HG03097 (cell line): ENCODE measurements at regions not wholly inside any gene's neighbourhood (a gene's known extent, or its start where the extent isn't known, plus 50 kb on each side); places are given as distances from the start of the nearest gene placed in this dataset.
"Not testable (repeated sequence)": the region's sequence is repeated elsewhere in the genome, so short reads cannot be mapped to it uniquely, and the experiment has no call there.

Source experiments
- ATAC-seq: cut with Tn5 transposase; IDR thresholded peaks from one replicate; pipeline ENCODE4 v1.9.1; 2021; ENCODE audit not compliant: unreplicated experiment, low FRiP score

- ATAC-seq, result no peak
These were observed 76.7 kb upstream of the CAPRIN1 start for GRCh38 chr11:33974804-33975203.

GRCh38 chr11:33971530-33971929, 79.7 kb upstream of the LMO2 start:
- ATAC-seq, result not testable (repeated sequence)

GRCh38 chr11:33970984-33971466, 79.1 kb upstream of the LMO2 start:
- ATAC-seq, result no peak

- ATAC-seq, result no peak
These were observed 75.6 kb upstream of the LMO2 start for GRCh38 chr11:33967451-33967850.

- no peak for ATAC-seq
These were observed 73.2 kb upstream of the LMO2 start for GRCh38 chr11:33965032-33965431.

- no peak for ATAC-seq
These were observed 68.1 kb upstream of the LMO2 start for GRCh38 chr11:33959855-33960400.

DNA sequence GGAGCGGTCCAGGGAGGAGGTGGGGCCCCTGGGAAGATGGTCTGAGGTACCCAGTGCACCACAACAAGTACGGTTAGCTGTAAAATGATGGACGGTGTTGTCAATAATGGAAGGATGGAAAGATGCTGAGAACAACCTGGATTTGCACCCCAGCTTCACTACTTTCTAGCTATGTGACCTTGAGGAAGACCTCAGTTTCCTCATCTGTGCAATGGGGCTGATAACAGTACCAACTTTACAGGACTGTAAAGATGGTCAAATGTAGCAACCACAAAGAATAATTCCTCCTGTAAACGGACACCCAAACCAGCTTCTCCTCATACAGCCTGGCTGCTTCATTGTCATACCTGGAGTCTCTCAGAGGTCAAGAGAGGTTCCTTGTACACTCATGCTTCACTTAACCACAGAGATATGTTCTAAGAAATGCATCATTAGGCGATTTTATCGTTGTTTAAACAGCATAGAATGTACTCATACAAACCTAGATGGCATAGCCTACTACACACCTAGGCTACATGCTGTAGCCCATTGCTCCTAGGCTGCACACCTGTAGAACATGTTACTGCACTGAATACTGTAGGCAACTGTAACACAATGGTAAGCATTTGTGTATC, 65.5 kb upstream of the LMO2 start:
- ATAC-seq, result no peak

- no peak for ATAC-seq
These were observed 64.7 kb upstream of the LMO2 start for GRCh38 chr11:33956611-33957010.

DNA sequence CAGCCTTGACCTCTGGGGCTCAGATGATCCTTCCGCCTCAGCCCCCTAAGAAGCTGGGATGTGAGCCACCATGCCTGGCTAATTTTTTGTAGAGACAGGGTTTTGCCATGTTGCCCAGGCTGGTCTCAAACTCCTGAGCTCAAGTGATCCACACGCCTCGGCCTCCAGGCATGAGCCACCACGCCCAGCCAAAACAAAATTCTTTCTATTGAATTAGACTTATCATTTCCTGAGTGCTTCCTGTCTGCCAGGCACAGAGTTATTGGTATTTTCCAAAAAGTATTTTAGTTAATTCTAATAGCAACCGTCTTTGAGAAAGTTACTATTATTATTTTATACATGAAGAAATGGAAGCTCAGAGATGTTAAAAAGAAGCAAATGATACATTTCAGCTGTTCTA, 61.4 kb upstream of the LMO2 start:
- ATAC-seq, result no peak

DNA sequence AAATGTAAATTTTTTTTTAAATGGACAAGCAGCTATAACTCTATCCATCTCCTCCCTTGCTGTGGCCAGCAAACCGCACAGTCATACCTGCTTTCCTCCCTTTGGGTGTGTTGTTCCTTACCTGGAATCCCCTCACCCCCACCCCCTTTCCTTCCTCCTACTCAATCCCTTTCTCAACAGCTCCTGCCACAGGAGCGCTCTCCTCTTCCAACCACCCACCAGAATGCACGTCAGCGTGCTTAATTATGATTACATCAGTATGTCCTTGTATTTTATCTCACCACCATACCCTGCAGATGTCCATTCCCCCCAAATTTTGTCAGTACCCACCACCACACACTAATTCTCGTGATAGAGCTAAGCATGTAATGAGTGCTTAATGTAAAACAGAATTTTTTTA, 60.9 kb upstream of the LMO2 start:
- ATAC-seq, result no peak

GRCh38 chr11:33949252-33949913, 57.5 kb upstream of the LMO2 start:
- ATAC-seq, result no peak

DNA sequence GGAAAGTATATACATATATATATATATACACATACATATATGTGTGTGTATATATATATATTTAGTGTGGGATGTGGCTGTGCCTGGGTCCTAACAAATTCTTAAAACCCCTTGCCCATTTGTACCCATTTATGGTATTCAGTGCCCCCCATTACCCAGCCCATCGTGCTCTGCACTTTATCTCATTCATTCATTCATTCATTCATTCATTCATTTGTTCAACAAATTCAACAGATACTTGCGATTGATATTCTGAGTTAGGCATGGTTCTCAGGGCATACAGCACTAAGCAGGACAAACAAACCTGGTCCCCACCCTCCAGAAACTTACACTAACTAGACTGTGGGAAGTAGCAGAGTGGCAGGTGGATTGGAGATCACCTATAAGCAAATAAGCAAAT, 56.6 kb upstream of the LMO2 start:
- no peak for ATAC-seq

- ATAC-seq, result not testable (repeated sequence)
These were observed 56.0 kb upstream of the LMO2 start for GRCh38 chr11:33947918-33948317.

GRCh38 chr11:33946930-33947329, 55.1 kb upstream of the LMO2 start:
- ATAC-seq, result no peak

GRCh38 chr11:33945481-33946268, 53.8 kb upstream of the LMO2 start:
- no peak for ATAC-seq

GRCh38 chr11:33944693-33945424, 53.0 kb upstream of the LMO2 start:
- no peak for ATAC-seq

DNA sequence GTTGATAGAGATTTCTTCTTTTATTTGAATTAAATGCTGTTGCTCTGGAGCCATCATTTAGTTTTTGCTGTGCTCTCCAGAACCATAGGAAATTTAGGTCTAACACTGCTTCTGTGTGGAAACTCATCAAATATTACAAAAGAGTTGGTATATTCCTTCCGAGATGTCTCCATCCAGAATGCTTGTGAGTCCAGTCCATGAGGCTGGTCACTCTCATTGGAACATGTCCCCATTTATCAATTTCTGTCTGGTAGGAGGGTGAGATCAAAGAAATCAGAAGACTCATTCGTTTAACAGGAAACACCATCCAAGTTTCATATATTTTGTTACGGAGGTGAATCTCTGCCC, 52.4 kb upstream of the LMO2 start:
- ATAC-seq, result no peak

DNA sequence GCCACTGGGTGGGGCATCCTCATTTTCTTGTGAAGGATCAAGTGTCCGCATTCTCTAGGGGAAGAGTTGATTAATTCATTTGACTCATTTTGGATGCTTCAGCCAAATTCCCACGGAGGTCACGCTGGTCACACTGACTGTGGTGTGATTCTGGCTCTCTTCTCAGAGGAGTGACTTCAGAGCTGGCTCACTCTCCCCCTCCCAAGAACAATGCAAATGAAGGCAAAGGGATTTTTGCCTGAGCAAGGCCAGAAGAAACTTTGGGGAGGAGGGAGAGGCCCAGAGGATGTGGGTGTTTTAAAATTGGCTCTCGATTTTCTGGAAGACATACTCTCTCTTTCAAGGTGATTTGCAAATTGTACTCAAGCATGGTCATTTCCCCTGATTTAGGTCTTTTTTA, 51.1 kb upstream of the LMO2 start:
- no peak for ATAC-seq

DNA sequence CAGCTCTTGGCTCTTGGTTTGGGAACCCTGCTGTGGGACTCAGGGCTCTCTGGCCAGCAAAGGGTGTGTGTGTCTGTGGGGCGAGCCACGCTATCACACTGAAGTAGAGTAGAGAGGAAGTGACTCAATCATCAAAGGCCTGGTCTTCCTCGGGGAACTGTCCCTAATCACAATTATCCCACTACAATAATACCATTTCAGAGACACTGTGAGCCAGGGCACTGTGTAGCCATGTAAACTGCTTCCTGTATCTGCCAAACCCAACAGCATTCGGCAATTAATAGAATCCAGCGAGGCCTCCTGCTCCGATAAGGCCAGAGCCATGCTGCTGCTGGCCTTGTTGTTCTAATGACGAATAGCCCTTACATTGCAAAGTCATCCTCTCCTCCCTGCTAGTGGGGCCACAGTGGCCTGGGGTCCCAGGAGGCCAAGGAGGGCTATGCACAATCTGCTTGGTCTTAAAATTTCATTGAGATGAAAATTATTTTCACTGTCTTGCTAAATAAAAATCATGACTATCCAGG, 49.8 kb upstream of the LMO2 start:
- ATAC-seq, result no peak
